Endothelial cell (in vitro differentiated cells): ENCODE measurements at regions not wholly inside any gene's neighbourhood (a gene's known extent, or its start where the extent isn't known, plus 50 kb on each side); places are given as distances from the start of the nearest gene placed in this dataset.

Source experiments
- DNase-seq: peaks from one replicate; pipeline ENCODE4 v3.0.0; 2021; ENCODE audit warnings: low spot score
- H3K27ac Mint-ChIP-seq: one replicate; pipeline ENCODE4 v1.8.0; 2021; ENCODE audit warnings: mixed read lengths, inconsistent platforms; ENCODE audit not compliant: unreplicated experiment
- H3K27me3 Mint-ChIP-seq: one replicate; pipeline ENCODE4 v1.8.0; 2021; ENCODE audit warnings: mild to moderate bottlenecking, moderate library complexity, mixed read lengths, inconsistent platforms; ENCODE audit not compliant: unreplicated experiment
- H3K36me3 Mint-ChIP-seq: one replicate; pipeline ENCODE4 v1.8.0; 2021; ENCODE audit warnings: mild to moderate bottlenecking, low read depth, mixed read lengths, inconsistent platforms; ENCODE audit not compliant: unreplicated experiment
- H3K4me1 Mint-ChIP-seq: one replicate; pipeline ENCODE4 v1.8.0; 2021; ENCODE audit warnings: mild to moderate bottlenecking, mixed read lengths, inconsistent platforms; ENCODE audit not compliant: unreplicated experiment
- H3K4me3 Mint-ChIP-seq: one replicate; pipeline ENCODE4 v1.8.0; 2021; ENCODE audit warnings: mild to moderate bottlenecking, mixed read lengths, inconsistent platforms; ENCODE audit not compliant: unreplicated experiment
- H3K9me3 Mint-ChIP-seq: one replicate; pipeline ENCODE4 v1.8.0; 2021; ENCODE audit warnings: mixed read lengths, inconsistent platforms; ENCODE audit not compliant: unreplicated experiment
- TF ChIP-seq, protein P1 (sequence below): fragments of 200-600 bp; sonication (generic); IDR thresholded peaks from one replicate; pipeline ENCODE4 v1.5.0; 2021; ENCODE audit warnings: antibody characterized with exemption; ENCODE audit not compliant: unreplicated experiment

DNA sequence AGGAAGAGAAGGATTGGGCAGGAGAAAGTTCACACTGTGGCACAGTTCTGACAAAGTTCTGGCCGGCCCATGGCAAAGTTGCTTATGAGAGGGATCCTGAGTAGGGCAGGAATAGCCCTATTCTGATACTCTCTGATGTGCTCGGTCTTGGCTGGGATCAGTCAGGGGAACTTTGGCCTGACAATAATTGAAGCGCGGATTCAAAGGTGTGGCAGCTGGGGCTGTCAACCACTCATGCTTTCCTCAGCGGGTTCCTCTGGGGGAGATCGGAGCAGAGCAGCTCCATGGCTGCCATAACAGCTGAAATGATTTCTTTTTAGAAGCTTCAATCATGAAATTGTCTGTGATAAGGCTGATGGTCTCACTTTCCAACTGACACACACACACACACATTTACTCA is 714.1 kb downstream of the DHX35 start:
- no peaks in the 10 kb centered on the region for H3K36me3 Mint-ChIP-seq
- no peak for DNase-seq
- H3K9me3 Mint-ChIP-seq: peaks cover 4% of the 10 kb centered on the region
- TF ChIP-seq, protein P1, sequence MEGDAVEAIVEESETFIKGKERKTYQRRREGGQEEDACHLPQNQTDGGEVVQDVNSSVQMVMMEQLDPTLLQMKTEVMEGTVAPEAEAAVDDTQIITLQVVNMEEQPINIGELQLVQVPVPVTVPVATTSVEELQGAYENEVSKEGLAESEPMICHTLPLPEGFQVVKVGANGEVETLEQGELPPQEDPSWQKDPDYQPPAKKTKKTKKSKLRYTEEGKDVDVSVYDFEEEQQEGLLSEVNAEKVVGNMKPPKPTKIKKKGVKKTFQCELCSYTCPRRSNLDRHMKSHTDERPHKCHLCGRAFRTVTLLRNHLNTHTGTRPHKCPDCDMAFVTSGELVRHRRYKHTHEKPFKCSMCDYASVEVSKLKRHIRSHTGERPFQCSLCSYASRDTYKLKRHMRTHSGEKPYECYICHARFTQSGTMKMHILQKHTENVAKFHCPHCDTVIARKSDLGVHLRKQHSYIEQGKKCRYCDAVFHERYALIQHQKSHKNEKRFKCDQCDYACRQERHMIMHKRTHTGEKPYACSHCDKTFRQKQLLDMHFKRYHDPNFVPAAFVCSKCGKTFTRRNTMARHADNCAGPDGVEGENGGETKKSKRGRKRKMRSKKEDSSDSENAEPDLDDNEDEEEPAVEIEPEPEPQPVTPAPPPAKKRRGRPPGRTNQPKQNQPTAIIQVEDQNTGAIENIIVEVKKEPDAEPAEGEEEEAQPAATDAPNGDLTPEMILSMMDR: no peak
- peaks cover 2% of the 10 kb centered on the region for H3K27me3 Mint-ChIP-seq
- no peaks in the 10 kb centered on the region for H3K4me1 Mint-ChIP-seq
- H3K4me3 Mint-ChIP-seq: no peak overlapping the region
- H3K27ac Mint-ChIP-seq: no peak overlapping the region

DNA sequence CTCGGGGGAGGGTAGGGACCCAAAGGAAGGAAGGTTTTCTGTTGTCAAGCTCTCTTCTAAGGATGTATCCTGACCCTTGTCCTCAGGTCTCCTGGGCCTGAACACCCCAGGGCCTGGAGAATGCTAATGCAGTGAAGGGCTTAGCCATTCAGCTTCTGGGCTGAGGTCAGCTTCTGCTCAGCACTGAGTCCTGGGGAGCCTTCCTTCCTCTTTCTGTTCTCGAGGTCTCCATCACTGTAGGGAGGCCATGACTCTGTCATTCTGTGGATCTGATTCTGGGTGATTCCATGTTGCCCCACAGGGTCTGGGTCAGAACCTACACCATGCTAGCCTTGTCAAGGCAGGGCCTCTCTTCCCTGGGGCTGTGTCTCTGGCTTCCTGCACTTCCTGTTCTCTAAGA is 712.7 kb downstream of the DHX35 start:
- no peak overlapping the region for H3K27ac Mint-ChIP-seq
- no peak overlapping the region for H3K4me3 Mint-ChIP-seq
- no peaks in the 10 kb centered on the region for H3K36me3 Mint-ChIP-seq
- DNase-seq: no peak
- TF ChIP-seq, protein P1: no peak
- H3K27me3 Mint-ChIP-seq: no peaks in the 10 kb centered on the region
- no peaks in the 10 kb centered on the region for H3K4me1 Mint-ChIP-seq
- peaks cover 4% of the 10 kb centered on the region for H3K9me3 Mint-ChIP-seq

DNA sequence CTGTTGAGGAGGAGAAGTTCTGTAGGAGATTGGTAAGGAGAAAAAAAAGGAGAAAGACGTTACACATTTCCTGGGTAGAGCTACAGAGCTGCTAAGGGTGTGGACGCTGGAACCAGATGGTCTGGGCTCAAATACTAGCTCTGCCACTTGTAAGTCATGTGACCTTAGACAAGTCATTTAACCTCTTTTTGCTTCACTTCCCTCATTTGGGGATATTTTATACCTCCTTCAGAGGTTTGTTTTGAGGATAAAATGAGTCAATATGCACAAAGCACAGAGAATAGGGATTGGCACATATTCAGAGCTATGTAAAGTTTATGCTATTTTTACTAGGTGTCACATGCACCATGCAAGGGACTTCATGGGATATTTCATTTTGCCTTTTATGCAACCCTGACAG is 708.8 kb downstream of the DHX35 start:
- Mint-ChIP-seq H3K27me3 (no peaks in the 10 kb centered on the region), H3K9me3 (no peaks in the 10 kb centered on the region), H3K27ac (no peak overlapping the region), H3K36me3 (no peaks in the 10 kb centered on the region), H3K4me3 (no peak overlapping the region), H3K4me1 (no peaks in the 10 kb centered on the region)
- no peak for DNase-seq
- TF ChIP-seq, protein P1: no peak

DNA sequence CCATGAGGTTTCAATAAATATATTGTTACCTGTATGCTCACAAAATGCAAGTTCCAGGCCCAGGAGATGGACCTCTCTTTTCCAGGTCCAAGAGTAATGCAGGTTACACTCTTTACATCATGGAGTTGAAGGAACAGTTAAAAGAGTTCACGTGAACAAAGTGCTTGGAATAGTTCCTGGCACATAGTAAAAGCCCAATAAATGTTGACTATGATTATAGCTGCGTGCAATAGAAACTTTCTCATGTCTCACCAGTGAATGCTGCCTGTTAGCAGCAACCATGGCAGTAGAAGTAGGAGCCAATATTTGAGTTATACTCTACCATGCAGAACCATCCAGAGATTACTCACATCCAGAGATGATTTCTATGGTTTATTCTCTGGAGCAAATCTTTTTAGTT is 707.5 kb downstream of the DHX35 start:
- Mint-ChIP-seq H3K27ac (no peak overlapping the region), H3K4me1 (no peaks in the 10 kb centered on the region), H3K36me3 (no peaks in the 10 kb centered on the region), H3K27me3 (no peaks in the 10 kb centered on the region), H3K4me3 (no peak overlapping the region), H3K9me3 (no peaks in the 10 kb centered on the region)
- no peak for DNase-seq
- TF ChIP-seq, protein P1: no peak

DNA sequence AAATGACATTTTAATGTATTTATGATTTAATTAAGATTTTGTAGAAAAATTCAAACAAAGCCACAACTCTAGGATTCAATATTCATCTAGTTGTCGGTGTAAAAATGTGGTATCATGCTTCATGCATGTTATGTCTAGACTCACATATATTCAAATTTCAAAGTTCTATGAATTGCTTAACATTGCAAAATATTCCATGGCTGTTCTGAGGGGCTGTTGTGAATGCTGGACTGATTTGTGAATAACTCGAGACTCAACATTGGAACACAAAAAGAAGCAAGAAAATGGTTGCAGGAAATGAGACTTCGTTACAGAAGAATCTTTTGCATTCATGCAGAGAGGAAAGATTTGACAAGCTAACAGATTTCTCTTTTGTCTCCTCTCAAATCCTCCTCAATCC is 705.9 kb downstream of the DHX35 start:
- no peak overlapping the region for H3K27ac Mint-ChIP-seq

More for the DNA sequence above, 705.9 kb downstream of the DHX35 start:
- Mint-ChIP-seq H3K27me3 (no peaks in the 10 kb centered on the region), H3K9me3 (no peaks in the 10 kb centered on the region), H3K4me1 (no peaks in the 10 kb centered on the region), H3K36me3 (no peaks in the 10 kb centered on the region), H3K4me3 (no peak overlapping the region)
- TF ChIP-seq, protein P1: no peak
- no peak for DNase-seq
